COLO668 (cell line): ENCODE measurements at regions not wholly inside any gene's neighbourhood (a gene's known extent, or its start where the extent isn't known, plus 50 kb on each side); places are given as distances from the start of the nearest gene placed in this dataset.
"Not testable (repeated sequence)": the region's sequence is repeated elsewhere in the genome, so short reads cannot be mapped to it uniquely, and the experiment has no call there.

ENCODE experiments used
- DNase-seq: peaks from one replicate; lab custom pipeline; 2025; ENCODE audit not compliant: unreplicated experiment; lab: John Stamatoyannopoulos, UW

GRCh38 chr9:82431121-82431520 is 442.5 kb downstream of the SPATA31D1 start:
- DNase-seq = no peak

GRCh38 chr9:82433290-82433931 is 444.8 kb downstream of the SPATA31D1 start:
- not testable (repeated sequence) for DNase-seq

GRCh38 chr9:82436475-82436874 is 447.9 kb downstream of the SPATA31D1 start:
- DNase-seq = no peak

- DNase-seq = not testable (repeated sequence)
Observed at GRCh38 chr9:82437183-82437582, 448.6 kb downstream of the SPATA31D1 start.

- DNase-seq = no peak
Observed at GRCh38 chr9:82438581-82438980, 450.0 kb downstream of the SPATA31D1 start.

- no peak for DNase-seq
Observed at GRCh38 chr9:82443312-82443711, 454.7 kb downstream of the SPATA31D1 start.

- no peak for DNase-seq
Observed at GRCh38 chr9:82445556-82445955, 457.0 kb downstream of the SPATA31D1 start.

GRCh38 chr9:82447343-82447742 is 458.8 kb downstream of the SPATA31D1 start:
- no peak for DNase-seq

- no peak for DNase-seq
Observed at GRCh38 chr9:82449986-82450385, 461.4 kb downstream of the SPATA31D1 start.

- DNase-seq = no peak
Observed at GRCh38 chr9:82454509-82455190, 466.1 kb downstream of the SPATA31D1 start.

GRCh38 chr9:82456642-82457041 is 468.1 kb downstream of the SPATA31D1 start:
- DNase-seq = no peak

- no peak for DNase-seq
Observed at GRCh38 chr9:82457298-82457697, 468.7 kb downstream of the SPATA31D1 start.

- no peak for DNase-seq
Observed at GRCh38 chr9:82457891-82458290, 469.3 kb downstream of the SPATA31D1 start.

- no peak for DNase-seq
Observed at GRCh38 chr9:82458296-82458695, 469.7 kb downstream of the SPATA31D1 start.

- no peak for DNase-seq
Observed at GRCh38 chr9:82466616-82467260, 478.2 kb downstream of the SPATA31D1 start.

- no peak for DNase-seq
Observed at GRCh38 chr9:82467436-82467835, 478.9 kb downstream of the SPATA31D1 start.

- DNase-seq = no peak
Observed at GRCh38 chr9:82474235-82474634, 485.7 kb downstream of the SPATA31D1 start.

GRCh38 chr9:82475584-82476301 is 487.2 kb downstream of the SPATA31D1 start:
- DNase-seq = no peak

GRCh38 chr9:82480921-82481320 is 492.3 kb downstream of the SPATA31D1 start:
- no peak for DNase-seq

GRCh38 chr9:82487935-82488312 is 499.4 kb downstream of the SPATA31D1 start:
- no peak for DNase-seq

- no peak for DNase-seq
Observed at GRCh38 chr9:82488313-82489200, 500.0 kb downstream of the SPATA31D1 start.
